NCI-H345 (cell line): ENCODE measurements at regions not wholly inside any gene's neighbourhood (a gene's known extent, or its start where the extent isn't known, plus 50 kb on each side); places are given as distances from the start of the nearest gene placed in this dataset.

ENCODE experiments used
- DNase-seq: peaks from one replicate; lab custom pipeline; 2025; lab: John Stamatoyannopoulos, UW

DNA sequence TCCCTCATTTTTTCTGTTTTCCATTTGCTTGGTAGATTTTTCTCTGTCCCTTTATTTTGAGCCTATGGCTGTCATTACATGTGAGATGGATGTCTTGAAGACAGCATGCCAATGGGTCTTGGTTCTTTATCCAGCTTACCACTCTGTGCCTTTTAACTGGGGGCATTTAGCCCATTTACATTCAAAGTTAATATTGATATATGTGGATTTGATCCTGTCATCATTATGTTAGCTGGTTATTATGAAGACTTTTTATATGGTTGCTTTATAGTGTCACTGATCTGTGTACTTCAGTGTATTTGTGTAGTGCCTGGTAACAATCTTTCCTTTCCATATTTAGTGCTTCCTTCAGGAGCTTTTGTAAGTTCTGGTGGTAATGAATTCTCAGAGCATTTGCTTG, 89.3 kb upstream of the UNC5B start:
- DNase-seq = no peak

DNA sequence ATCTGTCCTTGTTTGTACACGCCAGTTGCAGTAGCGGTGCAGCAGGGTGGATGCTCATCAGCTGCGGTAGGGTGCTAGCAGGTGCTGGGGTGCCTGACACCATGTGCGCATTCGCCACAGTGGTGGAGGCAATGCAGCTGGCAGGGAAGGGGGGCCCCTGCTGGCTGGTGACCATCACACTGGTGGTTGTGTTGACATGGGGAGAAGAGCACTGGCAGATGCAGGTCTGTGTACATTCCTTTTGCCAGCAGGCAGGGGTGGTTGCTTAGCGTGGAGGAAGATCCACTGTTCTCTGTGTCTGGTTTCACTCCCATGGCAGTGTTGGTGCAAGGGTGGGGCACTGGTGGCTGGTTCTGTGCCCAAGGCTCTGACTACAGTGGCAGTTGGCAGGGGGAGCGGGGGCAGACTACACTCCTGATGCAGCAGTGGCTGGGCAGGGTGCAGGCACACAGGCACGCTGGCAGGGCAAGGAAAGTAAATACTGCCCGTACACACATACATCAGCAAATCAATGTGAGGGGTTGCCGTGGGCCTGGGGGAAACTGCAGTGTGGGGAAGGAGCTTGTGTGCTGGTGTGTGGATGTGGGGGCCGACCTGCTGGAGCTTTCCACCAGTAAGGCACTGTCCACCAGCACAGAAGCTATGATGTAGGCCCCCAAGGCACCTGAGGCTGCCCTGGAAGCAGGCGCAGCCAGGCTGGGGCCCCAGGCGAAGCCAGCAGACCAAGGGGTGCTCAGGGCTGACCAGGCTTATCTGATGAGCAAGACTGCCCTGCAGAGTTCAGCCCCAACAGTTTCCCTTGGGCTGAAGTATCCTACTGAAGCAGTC, 87.2 kb upstream of the UNC5B start:
- no peak for DNase-seq

DNA sequence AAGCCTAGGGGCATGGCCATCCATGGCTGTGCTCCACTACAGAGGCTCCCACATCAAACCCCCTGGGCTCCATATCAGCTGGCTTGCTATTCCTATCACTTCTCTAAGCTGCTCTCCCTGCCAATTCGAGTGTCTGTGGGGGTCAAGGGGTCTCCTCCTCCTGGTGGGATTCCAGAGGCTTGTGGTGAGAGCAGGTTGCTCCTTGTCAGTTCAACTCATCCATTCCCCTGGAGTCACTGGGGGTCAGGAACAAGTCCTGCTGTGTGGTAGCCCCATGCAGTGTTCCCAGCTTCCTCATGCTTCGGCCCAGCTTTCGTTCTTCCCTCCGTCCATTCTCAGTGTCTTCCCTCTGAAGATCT, 86.6 kb upstream of the UNC5B start:
- DNase-seq = no peak

DNA sequence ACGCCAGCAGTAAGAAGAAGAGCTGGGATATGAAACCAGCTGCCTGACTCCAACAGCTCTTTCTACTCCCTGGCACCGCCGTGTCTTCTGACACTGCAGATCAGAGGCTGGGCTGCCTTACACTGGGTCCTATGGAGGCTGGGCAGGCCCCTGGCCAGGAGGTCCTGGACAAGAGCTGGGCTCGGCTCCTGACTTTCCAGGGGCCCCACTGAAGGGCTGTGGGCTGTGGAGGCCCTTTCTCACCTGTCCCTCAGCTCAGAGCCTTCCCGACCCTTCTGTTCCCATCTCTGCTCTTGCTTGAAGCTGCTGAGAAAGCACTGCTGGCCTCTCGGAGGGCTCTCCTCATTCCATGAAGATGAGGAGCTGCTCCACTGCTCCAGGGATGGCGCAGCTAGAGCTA, 85.9 kb upstream of the UNC5B start:
- DNase-seq = no peak

DNA sequence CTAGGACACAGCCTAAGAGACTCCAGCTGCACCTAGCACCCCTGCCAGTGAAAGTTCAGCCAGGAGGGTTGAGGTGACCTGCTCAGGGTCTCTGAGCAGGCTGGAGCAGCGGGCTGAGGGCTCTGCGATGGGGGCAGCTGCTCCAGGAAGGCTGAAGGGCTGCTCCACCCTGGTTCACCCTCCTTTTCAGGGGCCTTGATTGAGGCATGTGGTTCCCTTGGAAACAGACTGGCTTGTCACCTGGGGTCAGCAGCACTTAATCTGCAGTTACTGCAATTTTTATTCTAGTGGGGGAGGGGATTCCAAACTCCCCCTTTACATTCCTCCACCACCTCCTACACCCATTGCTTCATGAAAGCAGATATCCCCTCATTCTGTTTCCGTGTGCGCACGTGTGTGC, 85.3 kb upstream of the UNC5B start:
- no peak for DNase-seq

DNA sequence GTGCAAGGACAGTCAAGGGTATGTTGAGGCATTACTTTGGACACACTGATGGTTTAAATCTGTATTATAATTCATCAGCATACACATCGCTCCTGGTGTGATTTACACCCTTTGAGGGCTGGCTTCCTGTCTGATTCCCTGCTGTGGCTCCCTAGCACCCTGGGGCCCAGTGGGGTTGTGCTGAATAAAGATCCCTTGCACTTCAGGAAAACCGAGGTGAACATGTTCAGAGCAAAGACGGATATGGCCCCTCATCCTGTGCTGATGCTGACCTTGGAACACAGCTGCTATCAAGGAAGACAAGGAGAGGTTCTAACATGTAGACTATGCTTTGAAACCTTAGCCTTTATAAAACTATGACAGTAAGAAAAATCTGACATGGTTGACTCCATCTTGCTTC, 84.6 kb upstream of the UNC5B start:
- no peak for DNase-seq

DNA sequence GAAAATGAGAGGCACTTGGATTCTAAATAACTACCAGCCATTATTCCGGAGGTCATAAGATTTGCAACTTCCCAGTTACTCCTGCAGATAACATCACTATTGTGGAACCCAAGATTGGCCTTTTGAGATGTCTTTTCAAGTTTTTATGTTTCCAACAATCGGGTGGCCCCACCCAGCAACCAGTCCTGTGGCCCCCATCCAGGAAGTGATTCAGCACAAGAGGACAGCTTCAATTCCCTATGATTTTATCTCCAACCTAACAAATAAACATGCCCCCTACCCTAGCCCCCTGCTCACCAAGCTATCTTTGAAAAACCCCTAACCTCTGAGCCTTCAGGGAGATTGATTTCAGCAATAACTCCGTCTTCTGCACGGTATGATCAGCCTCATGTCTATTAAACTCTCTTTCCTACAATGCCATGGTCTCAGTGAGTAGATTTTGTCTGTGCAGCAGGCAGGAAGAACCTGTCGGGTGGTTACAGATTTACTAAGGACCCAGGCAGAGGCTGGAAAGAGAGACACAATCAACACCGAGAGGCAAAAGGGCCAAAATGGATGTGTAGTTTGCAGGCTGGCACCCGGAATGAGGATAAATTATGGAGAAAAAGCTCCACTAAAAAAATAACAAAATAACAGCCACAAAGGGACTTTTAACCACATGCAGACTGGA, 83.9 kb upstream of the UNC5B start:
- no peak for DNase-seq

DNA sequence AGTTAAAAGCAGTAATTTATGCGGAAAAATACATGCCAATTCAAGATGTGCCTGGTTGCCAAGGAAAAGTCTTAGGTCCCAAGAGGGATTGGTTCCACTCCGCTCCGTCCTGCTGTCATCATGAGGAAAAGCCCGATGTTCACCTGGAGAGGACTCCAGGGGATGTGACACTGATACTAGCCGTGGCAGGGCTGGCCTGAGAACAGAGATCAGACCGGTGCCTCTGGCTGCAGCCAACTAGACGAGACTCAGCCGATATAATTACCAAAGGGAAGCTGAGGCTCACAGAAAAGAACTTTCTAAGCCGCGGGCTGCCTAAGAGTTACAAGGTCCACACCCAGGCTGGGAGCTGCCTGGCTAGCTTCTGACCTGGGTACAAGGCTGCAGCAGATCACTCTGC, 81.3 kb upstream of the UNC5B start:
- DNase-seq = no peak

DNA sequence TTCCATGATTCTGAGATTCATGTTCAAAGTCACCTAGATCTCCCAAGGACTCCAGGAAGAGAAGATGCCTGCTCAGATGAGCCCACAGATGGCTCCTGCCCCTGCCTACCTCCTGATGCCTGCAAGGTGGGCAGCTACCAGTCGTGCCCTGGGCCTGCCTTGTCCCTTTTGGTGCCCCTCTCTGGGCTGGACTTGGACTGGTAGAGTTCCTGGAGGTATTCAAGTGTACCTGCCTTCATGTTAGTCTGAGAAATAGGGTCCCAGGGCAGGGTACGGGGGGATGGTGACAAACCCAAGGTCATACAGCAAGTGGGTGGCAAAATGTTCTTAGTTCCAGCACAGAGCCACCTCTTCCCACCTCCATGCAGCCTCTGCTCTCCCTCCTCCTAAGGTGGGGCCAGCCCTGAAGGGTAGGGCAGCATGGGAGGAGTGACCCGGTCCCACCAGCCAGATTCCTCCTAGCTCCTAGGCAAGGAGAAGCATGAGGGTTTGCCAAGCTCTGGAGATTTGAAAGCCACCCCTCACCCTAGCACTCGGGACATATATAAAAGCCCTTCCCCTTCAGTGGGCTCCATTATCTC, 80.8 kb upstream of the UNC5B start:
- no peak for DNase-seq

DNA sequence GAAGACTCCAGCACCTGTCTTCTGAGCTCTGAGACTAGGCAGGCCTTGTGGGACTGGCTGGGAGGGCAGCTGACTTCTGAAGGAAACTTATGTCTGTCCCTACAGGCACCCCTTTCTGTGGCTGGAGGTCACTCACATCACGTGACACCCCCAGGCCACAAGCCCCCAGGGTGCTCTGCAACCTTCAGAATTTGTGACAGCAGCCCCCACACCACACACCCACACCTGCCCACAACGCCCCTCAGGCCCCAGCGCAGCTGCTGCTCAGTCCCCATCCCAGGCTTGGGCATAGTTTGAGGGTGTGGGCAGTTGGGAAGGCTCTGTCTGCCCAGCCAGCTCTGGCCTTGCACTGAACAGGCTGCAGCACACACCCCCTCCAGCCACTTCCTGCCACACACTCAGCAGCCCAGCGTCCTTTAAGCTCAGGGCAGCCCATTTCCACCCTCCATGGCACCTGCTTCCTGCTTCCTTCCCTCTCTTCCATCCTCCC, 80.0 kb upstream of the UNC5B start:
- no peak for DNase-seq

DNA sequence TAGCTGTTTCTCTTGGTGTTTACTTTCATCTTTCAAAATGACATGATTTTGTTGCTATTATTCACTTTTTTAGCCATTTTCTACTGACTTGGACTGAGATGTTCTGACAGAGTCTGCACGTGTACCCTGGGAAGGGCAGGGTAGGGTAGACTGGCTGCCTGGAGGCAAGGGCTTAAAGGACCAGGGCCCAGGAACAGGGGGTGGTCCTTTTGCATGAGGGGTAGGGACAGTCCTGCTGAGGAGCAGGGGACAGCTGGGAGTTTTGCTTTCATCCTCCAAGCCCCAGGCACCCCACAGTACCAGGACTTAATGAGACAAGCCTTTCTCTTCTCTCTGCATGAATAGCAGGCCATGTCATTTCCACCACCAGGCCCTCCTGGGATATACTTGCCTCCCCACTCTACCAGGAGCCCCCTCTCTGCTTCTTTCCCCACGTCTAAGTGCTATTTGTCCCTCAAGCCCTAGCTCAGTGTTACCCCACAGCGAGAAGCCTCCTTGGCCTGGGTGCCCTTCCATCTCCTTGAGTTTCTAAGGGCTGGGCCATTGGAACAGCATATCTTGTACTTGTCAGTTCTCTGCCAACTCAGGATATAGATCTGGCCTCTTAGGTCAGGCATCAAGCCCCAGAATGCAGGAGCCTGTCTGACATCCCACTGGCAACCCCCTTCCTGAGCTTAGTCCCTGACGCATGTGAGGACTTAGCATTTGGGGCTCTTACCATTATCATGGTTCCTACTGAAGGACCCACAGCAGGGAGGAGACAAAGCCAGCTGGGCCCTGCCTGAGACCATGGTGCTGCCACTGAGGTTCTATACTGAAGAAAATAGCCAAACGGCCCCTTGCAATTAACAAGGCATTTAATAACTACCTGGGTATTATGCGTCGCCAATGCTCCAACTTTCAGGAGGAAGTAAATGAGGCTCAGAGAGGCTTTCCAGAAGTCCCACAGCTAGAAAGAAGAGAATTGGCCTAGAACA, 78.4 kb upstream of the UNC5B start:
- no peak for DNase-seq

DNA sequence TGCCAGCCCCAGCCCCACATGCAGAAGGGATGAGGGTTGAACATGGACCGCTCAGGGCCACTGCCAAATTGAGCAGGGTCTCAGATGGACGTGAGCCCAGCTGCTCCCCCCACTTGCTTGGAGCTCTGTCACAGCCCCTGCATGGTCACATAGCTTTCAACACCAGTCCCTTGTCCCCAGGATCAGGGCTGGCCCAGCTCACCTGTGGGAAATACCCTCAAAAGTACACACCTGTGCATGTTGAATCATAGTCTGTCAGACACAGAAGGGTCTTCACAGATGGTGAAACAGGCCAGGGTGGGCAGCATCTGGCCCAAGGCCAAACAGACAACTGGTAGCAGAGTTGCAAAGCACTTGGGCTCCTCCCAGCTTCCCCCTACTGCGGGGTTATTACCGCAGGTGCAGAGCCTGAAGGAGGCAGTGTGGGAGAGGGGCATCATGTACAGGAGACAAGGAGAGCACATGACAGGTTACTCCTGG, 77.6 kb upstream of the UNC5B start:
- DNase-seq = no peak

DNA sequence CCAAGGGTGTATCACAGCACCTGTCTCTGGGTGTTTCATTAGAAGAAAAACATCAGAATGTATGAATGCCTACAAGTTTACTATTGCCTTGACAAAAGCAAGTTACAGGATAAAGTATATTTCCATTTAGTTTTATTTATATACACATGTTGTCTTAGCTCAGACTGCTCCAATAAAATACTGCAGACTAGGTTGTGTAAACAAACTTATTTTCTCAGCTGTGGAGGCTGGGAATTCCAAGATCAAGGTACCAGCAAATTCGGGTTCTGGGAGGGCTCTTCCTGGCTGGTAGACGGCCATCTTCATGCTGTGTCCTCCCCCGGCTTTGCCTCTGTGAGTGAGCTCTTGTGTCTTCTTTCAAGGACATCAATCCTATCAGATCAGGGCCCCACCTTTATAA, 77.1 kb upstream of the UNC5B start:
- no peak for DNase-seq

DNA sequence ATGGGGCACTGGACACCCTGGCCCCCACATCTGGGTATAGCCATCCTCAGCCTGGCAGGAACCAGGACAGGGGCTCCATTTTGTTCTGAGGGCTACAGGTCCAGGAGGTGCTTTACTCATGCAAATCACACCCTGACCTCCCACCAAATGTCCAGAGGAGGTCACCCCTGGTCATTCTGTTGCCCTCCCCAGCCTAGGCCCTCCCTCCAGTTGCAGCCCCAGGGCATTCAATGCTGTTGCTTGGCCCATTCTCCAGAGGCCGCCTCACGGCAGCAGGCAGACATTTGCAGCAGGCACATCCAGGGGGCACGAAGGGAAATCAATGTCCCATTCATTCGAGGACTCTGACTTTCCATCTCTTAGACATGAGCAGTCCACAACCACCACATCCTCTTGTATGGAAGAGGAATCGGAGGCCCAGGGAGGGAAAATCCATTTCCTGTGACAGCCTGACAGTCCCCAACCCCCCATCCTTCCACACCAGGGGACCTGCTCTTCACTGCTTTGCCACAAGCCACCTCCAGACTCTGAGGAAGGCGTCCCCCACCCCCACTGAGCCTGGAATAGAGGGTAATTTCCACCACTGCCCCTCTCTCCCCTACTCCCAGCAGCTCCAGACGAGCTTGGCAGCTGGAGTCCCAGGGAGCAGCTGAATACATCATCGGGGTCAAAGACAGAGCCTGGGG, 76.2 kb upstream of the UNC5B start:
- DNase-seq = no peak

DNA sequence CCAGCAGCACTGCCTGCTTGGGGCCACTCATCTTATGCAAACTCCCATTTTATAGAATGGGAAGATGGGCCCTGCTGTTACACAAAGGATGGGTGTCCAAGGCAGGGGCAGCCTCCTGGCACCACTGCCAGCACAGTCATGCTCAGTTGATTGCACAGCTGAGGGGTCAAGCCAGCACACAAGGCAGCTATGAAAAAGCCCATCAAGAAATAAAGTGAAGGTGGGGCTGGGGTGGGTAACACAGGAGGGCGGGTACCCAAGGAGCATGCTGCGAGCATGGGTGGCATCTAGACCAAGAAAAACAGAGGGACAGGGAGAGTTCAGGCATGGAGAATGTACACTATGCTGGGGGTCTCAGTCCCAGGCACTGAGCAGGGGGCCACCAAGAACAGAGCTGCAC, 74.7 kb upstream of the UNC5B start:
- no peak for DNase-seq

DNA sequence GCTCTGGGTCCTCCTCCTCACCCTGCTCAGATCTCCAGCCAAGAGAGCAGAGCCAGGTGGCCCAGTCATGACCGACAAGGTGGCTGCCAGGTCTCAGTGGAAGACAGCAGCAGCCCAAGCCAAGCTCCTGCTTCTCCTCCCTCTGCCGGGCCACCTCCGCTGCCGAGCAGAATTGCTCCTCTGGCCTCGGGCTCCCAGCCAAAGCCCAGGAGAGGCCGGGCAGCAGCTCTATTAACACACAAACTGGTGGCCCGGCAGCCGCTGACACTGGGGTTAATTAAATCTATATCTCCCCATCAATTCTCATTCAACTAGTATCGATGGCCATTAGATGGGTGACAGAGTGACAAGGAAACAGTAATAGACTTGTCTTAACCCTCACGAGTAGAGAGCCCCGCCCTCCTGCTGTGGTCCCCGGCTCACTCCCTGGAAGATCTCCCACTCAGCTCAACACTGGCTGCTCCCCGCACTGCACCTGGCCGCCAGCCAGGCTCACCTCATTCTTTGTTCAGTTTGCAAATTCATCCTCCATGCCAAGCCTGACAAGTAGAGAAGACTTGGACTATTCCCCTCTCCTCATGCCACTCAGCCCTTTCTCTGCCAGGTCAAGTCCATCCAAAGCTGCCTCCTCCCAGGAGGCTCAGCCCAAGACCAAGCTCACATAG, 74.1 kb upstream of the UNC5B start:
- peak; percentile 67 for DNase-seq

DNA sequence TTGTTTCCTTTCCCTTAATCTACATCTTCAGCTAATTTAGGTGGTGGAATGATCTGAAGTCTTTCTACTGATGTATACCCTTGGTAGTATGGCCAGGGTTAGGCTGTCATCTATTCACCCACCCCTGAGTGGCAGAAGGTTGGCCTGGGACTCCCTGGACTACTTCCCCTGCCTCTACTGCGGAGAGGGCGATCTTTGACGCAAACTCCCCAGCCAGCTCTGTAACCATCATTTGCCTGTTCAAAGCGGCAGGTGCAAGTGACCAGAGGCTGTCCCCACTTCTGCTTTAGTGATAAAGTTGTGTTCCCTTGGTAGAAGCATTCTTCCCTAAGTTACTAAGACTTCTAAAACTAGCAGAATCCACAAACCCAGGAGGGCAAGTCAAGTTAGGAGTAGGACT, 70.8 kb upstream of the UNC5B start:
- DNase-seq = no peak

DNA sequence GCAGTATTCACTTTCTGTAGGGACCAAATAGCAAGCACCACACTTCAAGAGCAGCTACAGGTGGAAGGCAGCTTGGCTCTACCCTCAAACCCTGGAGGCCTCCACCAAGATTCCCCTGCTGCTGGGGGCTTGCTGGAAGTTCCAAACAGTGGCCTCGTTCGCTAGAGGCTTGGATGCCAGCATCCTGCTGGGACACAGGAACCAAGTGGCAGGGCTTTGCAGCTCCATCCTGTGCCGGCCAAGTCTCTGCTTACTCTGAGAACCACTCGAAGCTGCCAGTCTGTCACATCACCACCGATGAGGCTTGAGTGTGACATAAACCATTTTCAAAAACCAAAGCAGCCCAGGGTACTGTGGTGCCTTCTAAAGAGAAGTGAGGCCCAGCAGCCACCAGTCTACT, 69.2 kb upstream of the UNC5B start:
- DNase-seq = no peak

DNA sequence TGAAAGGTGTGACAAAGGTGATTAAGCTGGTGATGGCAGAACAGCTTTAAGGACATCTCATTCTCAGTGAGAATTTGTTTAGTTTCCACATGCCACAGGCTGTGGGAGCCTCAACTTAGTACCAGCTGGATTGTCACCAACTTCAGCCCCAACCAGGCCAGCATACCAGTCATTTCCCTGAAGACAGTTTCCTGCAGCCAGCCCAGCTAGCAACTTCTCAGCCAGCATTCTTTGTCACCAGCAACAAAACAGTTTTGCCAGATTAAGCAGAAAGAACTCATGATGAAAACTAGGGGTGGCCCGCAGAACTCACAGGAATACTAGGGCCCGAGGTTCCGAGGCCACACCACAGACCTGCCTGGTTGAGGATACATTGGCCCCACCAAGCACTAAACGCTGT, 68.8 kb upstream of the UNC5B start:
- DNase-seq = no peak

DNA sequence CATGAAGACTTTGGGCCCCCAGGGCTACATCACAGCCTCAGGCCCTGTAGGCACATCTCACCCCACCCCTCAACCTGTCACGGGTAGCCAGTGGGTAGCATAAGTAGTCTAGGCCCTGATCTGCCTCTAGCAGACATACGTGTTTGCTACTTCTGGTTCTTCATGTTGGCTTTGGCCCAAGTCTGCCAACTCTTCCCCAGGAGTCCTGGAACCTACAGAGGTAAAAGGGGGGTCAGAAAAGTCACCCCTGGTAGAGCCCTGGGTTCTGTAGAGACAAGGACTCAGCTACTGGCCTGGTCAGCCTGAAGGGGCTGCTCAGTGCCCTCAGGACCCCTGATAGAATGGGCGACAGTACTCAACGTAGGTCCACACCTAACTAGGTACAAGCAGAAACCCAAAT, 67.5 kb upstream of the UNC5B start:
- no peak for DNase-seq
